A204.1 (cell line): ENCODE measurements at regions not wholly inside any gene's neighbourhood (a gene's known extent, or its start where the extent isn't known, plus 50 kb on each side); places are given as distances from the start of the nearest gene placed in this dataset.

Experiments used
- FAIRE-seq: peaks from 2 replicates; lab custom pipeline; 2012; peaks lifted over from hg19 to GRCh38; lab: Jason Lieb, UNC

DNA sequence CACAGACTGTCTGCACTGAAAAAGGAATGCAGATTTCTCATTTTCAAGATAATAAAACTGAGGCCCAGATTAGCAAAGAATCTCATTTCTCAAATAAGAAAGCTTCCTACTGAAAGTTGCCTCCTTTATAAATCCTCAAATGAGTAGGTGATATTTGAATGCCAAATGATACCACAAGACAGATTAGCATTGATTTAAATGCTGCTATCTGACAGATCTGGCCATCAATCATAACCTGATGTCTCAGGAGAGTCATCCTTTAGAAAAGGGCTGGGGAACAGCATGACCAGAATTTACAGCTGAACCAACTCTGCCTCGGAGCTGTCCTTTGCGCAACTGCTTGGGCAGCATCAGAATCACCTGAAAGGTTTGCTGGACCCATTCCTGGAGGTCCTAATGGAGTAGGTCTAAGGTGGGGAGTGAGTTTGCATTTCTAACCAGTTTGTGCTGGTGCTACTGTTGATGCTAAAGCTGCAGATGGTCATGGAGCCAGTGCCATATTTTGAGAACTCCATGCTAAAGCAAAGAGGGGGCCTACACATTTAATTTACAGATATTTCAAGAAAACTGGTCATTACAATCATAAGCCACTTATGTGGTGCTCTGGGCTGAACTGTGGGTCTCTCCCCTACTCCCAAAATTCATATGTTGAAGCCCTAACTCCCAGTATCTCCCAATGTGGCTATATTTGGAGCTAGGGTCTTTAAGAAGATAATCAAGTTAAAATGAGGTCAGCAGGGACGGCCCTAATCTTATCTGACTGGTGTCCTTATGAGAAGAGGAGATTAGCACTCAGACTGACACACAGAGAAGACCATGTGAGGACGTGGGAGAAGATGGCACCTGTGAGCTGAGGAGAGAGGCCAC is 295.5 kb upstream of the JARID2 start:
- no peak for FAIRE-seq

DNA sequence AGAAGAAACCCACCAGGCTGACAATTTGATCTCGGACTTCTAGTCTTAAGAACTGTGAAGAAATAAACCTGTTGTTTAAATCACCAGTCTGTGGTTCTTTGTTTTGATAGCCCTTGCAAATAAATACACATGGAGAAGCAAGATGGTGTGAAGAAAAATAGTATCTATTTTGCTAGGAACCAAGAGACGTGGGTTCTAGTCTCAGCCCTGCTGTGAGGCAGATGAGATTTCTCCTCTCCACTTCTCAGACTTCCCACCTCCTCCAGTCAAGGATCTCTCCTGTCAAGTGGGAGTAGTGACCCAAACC is 294.9 kb upstream of the JARID2 start:
- FAIRE-seq: no peak

DNA sequence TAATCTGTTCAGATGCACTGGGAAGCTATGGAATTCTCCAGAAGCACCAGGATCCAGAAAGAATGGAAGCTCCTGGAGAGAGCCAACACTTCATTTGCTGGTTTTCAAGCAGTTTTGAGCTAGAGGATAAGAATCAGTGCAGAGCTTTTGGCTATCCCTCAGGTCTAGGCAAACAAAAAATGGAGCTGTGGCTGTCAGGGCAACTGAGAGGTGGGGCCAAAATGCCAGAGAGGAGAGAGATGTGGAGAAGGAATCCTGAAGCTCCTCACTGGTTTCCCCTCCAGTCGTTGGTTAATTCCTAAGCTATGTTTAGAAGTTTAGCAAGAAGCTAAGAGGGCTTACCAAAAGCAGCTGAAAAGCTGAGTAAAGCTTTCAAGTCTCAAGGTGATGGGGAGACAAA is 294.2 kb upstream of the JARID2 start:
- FAIRE-seq: no peak

DNA sequence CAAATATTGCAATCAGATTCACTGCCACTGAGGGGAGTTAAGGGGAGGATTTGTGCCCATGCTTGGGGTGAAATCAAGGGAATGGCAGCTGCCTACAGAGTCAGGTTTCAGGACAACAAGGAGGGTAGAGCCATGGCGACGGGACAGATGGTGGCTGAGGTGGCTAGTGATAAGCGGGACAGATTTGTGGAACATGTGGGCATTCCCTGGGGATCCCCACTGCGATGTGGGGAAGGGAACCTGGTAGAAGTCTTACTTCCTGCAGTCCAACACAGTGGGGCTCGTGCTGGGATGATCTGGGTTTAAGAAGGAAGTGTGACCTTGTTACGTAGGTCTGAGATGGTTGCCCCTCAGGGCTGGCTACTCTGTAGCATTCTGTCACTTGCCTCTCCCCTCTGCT is 292.0 kb upstream of the JARID2 start:
- FAIRE-seq: no peak

DNA sequence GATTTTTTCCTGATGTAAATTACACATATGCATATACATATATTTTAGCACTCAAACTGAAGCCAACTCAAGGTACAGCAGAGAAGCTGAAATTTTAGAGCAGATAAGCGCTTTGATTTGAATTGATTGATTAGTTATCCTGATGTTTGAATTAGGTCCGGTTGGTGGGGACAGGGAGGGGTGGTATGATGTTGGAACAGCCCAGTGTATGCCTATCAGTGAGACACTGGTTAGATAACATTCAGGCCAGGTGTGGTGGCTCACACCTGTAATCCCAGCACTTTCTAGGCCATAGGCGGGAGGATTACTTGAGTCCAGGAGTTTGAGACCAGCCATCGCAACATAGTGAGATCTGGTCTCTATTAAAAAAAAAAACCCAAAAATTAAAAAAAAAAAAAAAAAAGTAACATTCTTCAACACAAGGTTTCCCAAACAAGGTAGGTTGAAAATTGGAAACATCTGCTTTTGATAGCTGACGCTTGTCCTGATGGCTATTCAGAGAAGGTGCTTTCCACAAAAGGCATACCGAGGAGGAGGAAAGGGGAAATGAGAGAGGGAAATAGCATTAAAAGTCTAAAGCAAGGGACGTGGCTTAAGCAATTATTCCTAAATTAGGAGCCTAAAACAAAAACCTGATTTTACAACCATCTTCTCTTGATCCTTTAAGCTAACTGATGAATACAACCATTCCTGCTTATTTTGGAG is 288.4 kb upstream of the JARID2 start:
- no peak for FAIRE-seq

DNA sequence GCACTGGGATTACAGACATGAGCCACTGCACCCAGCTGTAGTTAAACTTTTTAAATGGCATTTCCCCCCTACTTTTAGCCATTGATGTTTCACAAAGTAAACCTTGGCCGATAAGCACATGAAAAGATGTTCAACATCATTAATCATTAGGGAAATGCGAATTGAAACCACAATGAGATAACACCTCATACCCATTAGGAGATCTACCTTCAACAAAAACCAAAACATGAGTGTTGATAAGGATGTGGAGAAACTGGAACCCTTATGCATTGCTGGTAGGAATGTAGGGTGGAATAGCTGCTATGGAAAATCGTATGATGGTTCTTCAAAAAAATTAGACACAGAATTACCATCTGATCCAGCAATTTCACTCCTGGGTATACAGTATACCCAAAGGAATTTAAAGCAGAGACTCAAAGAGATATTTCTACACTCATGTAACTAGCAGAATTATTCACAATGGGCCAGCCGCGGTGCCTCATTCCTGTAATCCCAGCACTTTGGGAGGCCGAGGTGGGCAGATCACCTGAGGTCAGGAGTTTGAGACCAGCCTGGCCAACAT is 286.5 kb upstream of the JARID2 start:
- no peak for FAIRE-seq

DNA sequence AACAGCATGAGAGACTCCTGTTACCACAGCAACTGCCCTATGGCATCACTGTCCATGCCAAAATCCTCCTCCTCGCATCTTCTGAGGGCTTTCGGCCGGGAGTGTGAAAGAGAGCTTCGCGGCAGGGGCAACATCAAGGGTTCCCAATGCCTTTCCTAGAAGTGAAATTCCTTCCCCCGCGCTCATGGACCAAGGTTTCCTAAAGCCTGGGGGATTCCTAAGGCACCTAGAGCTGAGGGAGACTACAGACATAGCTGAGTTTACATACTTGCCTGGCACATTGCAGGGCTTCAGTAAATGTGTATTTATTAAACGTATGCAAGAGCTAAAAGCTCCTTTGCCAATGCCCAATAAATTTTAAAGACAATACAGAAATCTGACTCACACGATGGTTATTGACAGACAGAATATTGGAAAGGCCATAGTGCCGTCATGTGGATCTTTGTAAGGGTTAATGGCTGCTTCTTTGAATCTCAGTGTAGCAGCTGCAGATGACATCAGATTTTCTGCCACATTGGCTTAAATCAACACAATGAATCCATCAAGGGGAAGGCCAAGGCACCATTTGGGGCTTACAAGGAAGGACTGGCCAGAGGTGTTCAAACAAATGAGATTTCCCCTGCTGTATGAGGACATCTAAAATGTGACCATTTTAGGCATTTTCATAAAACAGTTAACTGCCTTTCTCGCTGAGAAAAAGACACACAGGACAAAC is 281.2 kb upstream of the JARID2 start:
- FAIRE-seq: no peak

DNA sequence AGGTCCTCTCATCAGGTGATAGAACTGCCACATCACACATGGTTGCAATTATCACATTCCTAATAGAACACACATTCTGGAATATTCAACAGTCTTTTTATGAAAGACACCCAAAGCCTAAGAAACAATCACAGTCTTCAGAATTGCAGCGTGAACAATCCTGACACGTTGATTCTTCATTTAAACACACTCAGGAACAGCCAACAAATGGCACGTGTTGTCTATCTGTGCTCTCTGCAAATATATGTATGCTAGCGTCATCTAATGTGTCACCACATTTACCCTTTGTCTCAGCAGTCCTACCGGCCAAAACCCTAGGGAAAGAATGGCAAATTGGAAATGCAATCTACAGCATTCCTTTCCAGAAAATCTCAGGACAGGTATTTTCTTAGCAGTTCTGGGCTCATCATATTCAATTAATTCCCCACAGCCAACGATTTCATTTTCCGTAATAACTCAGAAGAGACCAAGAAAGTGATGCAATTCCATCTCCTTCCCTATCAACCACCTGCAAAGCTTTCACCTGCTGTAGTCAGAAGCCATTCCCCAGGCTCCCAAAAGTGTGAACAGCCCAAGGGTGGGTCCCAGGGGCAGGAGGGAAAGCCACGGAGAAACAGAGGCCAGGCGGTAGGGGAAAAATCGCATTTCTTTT is 280.3 kb upstream of the JARID2 start:
- no peak for FAIRE-seq

DNA sequence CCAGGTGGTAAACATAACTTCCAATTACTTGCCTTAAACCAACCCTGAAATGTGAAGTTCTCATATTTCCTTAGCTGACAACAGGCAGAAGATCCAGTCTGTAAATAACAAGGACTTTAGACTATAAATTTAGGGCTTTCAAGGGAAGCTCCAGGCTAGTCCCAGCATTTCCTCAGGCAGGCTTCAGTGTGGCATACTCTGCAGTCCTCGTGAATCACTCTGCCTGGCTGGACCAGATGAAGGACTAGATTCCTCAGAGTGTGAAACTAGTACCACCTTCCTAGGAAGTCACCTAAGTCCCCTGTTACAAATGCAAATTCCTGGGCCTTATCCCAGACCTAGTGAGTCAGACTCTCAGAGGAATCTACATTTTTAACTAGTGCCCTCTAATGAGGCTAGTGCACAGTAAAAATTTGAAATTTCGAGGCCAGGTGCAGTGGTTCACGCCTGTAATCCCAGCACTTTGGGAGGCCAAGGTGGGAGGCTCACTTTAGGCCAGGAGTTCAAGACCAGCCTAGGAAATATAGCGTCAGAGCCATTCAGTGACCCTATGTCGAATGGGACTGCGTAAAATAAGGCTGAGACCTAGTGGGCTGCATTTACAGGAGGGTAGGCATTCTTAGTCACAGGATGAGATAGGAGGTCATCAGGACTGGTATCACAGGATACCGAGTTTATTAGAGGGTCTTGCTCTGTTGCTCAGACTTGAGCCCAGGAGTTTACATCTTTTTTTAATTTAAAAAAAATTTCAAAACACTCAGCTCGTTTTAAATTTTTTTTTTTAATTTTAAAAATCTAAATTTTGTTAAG is 279.6 kb upstream of the JARID2 start:
- FAIRE-seq: no peak

DNA sequence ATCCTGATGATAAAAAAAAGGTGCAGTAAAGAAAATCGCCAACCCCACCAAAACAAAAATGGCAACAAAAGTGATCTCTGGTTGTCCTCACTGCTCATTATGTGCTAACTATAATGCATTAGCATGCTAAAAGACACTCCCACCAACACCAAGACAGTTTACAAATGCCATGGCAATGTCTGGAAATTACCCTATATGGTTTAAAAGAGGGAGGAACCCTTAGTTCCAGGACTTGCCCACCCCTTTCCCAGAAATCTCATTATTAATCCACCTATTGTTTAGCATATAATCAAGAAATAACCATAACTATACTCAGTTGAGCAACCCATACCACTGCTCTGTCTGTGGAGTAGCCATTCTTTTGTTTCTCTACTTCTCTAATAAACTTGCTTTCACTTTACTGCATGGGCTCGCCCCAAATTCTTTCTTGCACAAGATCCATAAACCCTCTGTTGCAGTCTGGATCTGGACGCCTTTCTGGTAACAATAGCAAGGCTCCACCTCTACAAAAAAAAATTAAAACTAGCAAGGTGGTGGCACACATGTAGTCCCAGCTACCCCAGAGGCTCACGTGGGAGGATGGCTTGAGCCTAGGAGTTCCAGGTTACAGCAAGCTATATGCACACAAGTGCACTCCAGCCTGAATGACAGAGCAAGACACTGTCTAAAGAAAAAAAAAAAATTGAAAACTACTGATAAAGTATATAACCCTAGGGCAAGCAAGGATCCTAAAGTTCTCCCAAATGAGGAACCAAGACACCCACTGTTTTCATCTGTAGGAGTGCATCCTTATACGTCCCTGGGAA is 278.8 kb upstream of the JARID2 start:
- FAIRE-seq: no peak

DNA sequence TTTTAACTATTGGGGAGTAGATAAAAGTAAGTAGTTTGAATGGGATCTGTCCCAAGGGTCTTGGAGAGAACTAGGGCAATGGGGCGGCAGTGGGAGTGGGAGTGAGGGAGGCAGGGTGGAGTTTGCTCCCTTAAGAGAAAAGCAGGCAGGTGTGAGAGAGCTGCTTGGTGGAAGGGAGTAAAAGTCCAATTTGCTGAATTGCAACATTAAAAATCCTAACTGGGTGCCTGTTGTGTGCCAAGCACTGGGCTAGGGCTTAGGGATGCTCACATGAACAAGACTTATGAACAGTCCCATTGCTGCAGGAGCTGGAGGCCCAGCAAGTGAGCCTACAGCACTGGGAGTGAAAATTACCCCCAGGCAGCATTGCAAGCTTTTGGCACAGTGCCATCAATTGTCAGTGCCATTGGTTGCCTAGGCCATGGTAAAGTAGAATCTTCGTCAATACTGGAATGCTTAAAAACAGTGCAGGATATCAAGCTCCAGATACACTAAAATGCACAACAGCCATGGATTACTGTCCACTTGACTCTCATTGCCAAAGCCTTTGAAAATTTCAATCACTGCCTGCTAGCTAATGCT is 277.7 kb upstream of the JARID2 start:
- FAIRE-seq: no peak

DNA sequence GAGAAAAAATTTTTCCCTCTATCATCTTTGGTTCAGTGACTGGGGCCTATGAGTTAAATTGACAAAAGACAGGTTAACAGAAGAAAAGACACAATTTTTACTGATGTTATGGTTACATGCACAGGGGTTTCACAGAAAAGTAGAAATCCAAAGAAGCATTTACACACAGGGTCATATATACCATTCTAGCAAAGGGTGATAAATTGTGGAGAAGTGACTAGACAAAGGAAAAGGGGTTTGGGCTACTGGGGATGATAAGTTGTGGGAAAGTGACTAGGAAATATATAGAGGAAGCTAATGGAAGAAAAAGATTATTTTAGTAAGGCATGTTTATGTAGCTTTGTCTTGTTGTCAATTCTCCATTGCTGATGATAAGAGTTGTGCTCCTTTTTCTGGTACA is 276.7 kb upstream of the JARID2 start:
- FAIRE-seq: no peak

DNA sequence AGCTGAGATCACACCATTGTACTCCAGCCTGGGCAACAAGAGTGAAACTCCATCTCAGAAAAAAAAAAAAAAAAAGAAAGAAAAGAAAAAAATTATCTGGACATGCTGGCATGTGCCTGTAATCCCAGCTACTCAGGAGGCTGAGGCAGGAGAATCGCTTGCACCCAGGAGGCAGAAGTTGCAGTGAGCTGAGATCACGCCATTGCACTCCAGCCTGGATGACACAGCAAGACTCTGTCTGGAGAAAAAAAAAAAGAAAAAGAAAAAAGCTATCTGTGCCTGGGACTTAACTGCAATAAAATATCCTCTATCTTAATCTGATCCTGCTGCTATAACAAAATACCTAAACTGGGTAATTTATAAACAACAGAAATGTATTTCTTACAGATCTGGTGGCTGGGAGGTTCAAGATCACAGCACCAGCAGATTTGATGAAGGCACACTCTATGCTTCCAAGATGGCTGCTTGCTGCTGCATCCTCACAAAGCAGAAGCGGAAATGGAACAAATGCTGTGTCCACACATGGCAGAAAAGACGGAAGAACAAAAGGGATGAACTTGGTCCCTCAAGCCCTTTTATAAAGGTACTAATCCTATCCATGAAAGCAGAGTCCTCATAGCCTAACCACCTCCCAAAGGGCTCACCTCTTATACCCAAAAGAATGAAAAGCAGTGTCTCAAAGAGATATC is 273.3 kb upstream of the JARID2 start:
- FAIRE-seq: no peak

DNA sequence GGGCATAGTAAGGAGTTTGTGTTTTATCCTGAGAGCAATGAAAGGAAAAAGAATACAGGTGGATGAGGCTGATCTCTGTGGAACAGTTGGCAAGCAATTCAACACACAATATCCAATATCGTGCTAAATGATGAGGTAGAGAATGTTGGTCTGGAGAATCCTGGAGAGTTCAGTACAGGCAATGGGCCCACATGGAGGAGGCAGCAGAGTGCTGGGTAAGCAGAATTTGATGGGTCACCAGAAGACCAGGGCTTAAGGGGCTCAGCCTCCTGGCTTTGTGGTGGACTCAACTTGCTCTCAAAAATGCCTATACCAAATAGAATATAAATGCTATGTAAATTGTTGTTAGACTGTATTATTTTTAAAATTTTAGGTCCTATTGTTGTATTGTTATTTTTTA is 271.5 kb upstream of the JARID2 start:
- FAIRE-seq: no peak

DNA sequence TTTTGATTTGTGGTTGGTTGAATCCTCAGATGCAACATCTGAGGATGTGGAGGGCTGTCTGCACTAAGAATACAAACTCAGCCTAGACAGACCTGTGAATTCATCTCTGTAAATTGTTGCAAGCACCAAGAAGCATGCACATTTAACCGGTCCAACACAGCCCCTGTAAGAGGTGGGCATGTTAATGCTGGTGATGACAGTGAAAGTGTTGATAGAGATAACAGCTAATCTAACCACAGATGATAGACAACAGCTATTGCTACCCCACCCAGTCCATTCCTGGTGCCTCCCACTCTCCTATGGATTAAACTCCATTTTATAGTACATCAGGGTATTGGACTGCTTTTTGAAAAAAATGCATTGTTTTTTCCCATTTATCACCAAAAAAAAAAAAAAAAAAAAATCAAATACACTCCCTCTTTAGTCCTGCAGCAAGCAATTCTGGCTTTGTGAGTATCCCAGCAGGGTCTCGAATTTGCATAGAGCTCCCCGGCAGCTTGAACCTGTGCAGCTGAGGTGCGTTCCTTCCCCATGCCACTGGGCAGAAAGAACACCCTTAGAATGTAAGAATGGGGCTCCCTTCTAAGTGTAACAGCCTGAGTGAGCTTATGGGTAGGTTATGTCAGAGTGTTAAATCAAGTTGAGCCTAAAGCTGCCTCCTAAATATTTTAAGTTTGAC is 270.9 kb upstream of the JARID2 start:
- FAIRE-seq: no peak

DNA sequence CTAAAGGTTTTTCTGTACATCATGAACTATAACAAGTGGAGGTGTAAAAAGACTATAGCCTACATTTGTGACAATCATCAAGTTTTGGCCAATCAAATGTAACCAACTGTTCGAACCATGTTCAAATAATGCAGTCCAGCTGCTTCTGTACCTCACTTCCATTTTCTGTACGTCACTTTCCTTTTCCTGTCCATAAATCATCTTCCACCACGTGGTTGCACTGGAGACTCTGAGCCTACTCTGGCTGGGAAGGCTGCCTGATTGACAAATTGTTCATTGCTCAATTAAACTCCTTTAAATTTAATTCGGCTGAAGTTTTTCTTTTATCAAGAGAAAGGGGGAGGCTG is 270.4 kb upstream of the JARID2 start:
- FAIRE-seq: no peak

DNA sequence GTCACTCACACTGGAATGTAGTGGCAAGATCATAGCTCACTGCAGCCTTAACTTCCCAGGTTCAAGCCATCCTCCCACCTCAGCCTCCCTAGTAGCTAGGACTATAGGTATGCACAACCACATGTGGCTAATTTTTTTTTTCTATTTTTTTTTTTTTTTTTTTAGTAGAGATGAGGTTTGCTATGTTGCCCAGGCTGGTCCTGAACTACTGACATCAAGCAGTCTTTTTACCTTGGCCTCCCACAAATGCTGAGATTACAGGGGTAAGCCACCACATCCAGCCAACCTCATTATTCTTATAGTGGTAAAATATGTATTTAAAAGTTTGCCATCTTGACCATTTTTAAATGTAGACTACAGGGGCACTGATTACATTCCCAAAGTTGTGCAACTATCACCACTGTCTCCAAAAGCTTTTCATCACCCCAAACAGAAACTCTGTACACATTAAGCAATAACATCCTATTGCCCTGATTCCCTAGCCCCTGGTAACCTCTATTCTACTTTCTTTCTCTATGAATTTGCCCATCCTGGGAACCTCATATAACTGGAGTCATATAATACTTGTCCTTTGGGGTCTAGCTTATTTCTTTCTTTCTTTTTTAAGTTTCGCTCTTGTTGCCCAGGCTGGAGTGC is 268.0 kb upstream of the JARID2 start:
- FAIRE-seq: no peak

DNA sequence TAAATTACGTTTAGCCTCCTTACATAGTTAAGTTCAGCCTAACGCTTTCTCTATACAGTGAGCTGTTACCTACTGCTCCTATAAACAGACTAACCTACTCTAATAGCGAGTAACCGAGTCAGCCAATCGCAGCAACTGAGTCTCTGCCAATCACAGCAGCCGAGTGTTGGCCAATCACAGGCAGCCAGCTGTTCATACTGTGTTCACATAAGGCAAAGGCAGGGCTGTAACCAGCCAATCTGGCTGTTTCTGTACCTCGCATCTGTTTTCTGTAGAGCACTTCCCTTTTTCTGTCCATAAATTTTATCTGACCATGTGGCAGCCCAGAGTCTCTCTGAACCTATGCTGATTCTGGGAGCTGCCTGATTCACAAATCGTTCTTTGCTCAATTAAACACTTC is 263.9 kb upstream of the JARID2 start:
- no peak for FAIRE-seq
